ENCODE measurements at regions not wholly inside any gene's neighbourhood (a gene's known extent, or its start where the extent isn't known, plus 50 kb on each side); places are given as distances from the start of the nearest gene placed in this dataset.

GRCh38 chr18:28511413-28511821 is 334.5 kb upstream of the CDH2 start:
- Histone ChIP-seq H3K4me3 (ENCODE audit: extremely low read depth in 1 of 4, insufficient read depth in 2 of 4, low read depth in 3 of 4, low read length in 4 of 4) (no peak overlapping the region), H2AFZ (ENCODE audit: low read length) (no peak overlapping the region), H2AK5ac (ENCODE audit: low read depth, low read length) (no peak overlapping the region), H4K5ac (ENCODE audit: insufficient read length, low read depth, low read length) (no peak overlapping the region), H2BK20ac (ENCODE audit: low read length) (no peak overlapping the region), H3K79me2 (ENCODE audit: control insufficient read depth in 1 of 2, insufficient read depth in 2 of 2, low read length in 2 of 2) (no peaks in the 10 kb centered on the region), H3K27ac (ENCODE audit: low read depth, low read length) (no peak overlapping the region), H3K9ac (replicated peaks in 1 of 4; ENCODE audit: extremely low read depth in 1 of 4, low read depth in 3 of 4, low read length in 3 of 4) (no peak overlapping the region), H4K20me1 (replicated peaks in 1 of 2; ENCODE audit: control insufficient read depth in 1 of 2, insufficient read depth in 2 of 2, low read length in 2 of 2) (no peaks in the 10 kb centered on the region), H3K4me2 (ENCODE audit: insufficient read depth in 1 of 2, low read depth in 2 of 2, low read length in 2 of 2) (no peak overlapping the region), H2BK12ac (ENCODE audit: low read depth, low read length) (no peak overlapping the region), H2BK15ac (ENCODE audit: low read length) (no peak overlapping the region), H3K56ac (replicated peaks; ENCODE audit: insufficient read length, low read depth, low read length) (no peak overlapping the region), H3K36me3 (ENCODE audit: control insufficient read depth in 2 of 4, insufficient read depth in 4 of 4, low read length in 3 of 4) (no peaks in the 10 kb centered on the region), H2BK5ac (ENCODE audit: low read depth, low read length) (no peak overlapping the region), H3K79me1 (ENCODE audit: low read depth, low read length) (no peaks in the 10 kb centered on the region), H3K9me3 (ENCODE audit: insufficient read depth in 2 of 2, low read depth in 1 of 2, low read length in 1 of 2) (no peaks in the 10 kb centered on the region), H3K18ac (ENCODE audit: extremely low read depth, low read length) (no peak overlapping the region), H3K23me2 (ENCODE audit: low read depth, low read length) (no peaks in the 10 kb centered on the region), H3K23ac (ENCODE audit: insufficient read length) (no peak overlapping the region), H3K4ac (replicated peaks; ENCODE audit: insufficient read length, low read depth, low read length) (no peak overlapping the region), H4K8ac (ENCODE audit: extremely low read depth, insufficient read depth, low read length) (no peak overlapping the region), H3K4me1 (replicated peaks in 1 of 4; ENCODE audit: control insufficient read depth in 3 of 4, insufficient read depth in 4 of 4, low read length in 3 of 4) (no peaks in the 10 kb centered on the region), H2BK120ac (replicated peaks; ENCODE audit: low read depth, low read length) (no peak overlapping the region), H4K91ac (replicated peaks; ENCODE audit: insufficient read length, low read length) (no peak overlapping the region), H3K27me3 (replicated peaks in 1 of 4; ENCODE audit: control insufficient read depth in 3 of 4, extremely low read depth in 1 of 4, insufficient read depth in 3 of 4, low read length in 3 of 4) (no peaks in the 10 kb centered on the region), H3K14ac (ENCODE audit: insufficient read length) (no peak overlapping the region)
- FAIRE-seq: no peak
- 81% methylated on average over 2 of the region's 2 CpGs; no CpG with 5 or more reads in 1 of the 2 experiments for WGBS, 2 experiments (ENCODE audit: extremely low coverage in 1 of 2, insufficient coverage in 1 of 2, insufficient read length in 1 of 2, insufficient replicate concordance in 2 of 2, low coverage in 1 of 2, low lambda C conversion rate in 2 of 2, missing lambda C conversion rate in 1 of 2)
- CTCF ChIA-PET (ENCODE audit: partially characterized antibody): no interaction called here
- DNase-seq (ENCODE audit: low read depth in 1 of 2, low spot score in 2 of 2): no peak
- POLR2A ChIA-PET (ENCODE audit: partially characterized antibody): no interaction called here
- TF ChIP-seq CBX5 (IDR thresholded peaks at IDR 0.05; ENCODE audit: low read depth, low read length) (no peak), SP1 (IDR thresholded peaks at IDR 0.05; ENCODE audit: low read depth, low read length) (no peak), NANOG (IDR thresholded peaks at IDR 0.05; ENCODE audit: insufficient read depth, low read depth, low read length, poor library complexity, severe bottlenecking) (no peak), KDM4A (IDR thresholded peaks at IDR 0.05; ENCODE audit: low read depth, low read length, severe bottlenecking) (no peak), MAFK (IDR thresholded peaks at IDR 0.05; ENCODE audit: low read depth, low read length) (no peak), KDM5A (IDR thresholded peaks at IDR 0.05; ENCODE audit: low read length) (no peak), CEBPB (IDR thresholded peaks at IDR 0.05; ENCODE audit: low read depth, low read length) (no peak), SIX5 (IDR thresholded peaks at IDR 0.05; ENCODE audit: low read depth, low read length) (no peak), SIN3A (conservative IDR thresholded peaks at IDR 0.05 in 1 of 2, IDR thresholded peaks at IDR 0.05 in 1 of 2; ENCODE audit: low read depth in 1 of 2, low read length in 2 of 2) (no peak), RBBP5 (IDR thresholded peaks at IDR 0.05; ENCODE audit: borderline replicate concordance, low read depth, low read length) (no peak)
- TF ChIP-seq, protein P1, sequence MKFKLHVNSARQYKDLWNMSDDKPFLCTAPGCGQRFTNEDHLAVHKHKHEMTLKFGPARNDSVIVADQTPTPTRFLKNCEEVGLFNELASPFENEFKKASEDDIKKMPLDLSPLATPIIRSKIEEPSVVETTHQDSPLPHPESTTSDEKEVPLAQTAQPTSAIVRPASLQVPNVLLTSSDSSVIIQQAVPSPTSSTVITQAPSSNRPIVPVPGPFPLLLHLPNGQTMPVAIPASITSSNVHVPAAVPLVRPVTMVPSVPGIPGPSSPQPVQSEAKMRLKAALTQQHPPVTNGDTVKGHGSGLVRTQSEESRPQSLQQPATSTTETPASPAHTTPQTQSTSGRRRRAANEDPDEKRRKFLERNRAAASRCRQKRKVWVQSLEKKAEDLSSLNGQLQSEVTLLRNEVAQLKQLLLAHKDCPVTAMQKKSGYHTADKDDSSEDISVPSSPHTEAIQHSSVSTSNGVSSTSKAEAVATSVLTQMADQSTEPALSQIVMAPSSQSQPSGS (IDR thresholded peaks at IDR 0.05; ENCODE audit: low read length): no peak
- TF ChIP-seq, protein P2, sequence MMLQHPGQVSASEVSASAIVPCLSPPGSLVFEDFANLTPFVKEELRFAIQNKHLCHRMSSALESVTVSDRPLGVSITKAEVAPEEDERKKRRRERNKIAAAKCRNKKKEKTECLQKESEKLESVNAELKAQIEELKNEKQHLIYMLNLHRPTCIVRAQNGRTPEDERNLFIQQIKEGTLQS (IDR thresholded peaks at IDR 0.05; ENCODE audit: insufficient read depth, low read depth, low read length): no peak
- TF ChIP-seq, protein P3, sequence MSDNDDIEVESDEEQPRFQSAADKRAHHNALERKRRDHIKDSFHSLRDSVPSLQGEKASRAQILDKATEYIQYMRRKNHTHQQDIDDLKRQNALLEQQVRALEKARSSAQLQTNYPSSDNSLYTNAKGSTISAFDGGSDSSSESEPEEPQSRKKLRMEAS (IDR thresholded peaks at IDR 0.05): no peak
